ENCODE measurements at regions not wholly inside any gene's neighbourhood (a gene's known extent, or its start where the extent isn't known, plus 50 kb on each side); places are given as distances from the start of the nearest gene placed in this dataset.

DNA sequence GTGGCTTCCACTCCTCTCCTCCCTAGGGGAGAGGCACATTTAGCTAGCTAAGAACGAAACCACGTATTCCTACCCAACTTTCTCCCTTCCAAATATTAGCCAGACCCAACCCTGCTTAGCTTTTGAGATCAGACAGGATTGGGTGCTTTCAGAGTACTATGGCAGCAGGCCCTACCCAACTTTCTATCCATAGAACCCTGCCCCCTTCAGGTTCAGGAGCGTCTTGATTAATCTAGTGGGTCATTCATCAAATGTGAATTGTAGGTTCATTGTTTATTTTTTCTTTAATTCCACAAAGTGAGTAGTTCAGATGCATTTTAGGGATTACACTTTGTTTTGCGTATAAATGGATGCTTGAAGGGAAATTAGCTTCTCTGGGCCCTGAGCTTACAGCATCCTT is 188.3 kb downstream of the MIB1 start:
- H3K9ac ChIP-seq (ENCODE audit: low read length), result no peak overlapping the region
- no peak overlapping the region for H3K27ac ChIP-seq (ENCODE audit: low read length)
- no peaks in the 10 kb centered on the region for H3K36me3 ChIP-seq (ENCODE audit: control insufficient read depth, low read depth, low read length)
- no peak overlapping the region for H3K4me3 ChIP-seq (ENCODE audit: low read length)
- peaks cover 12% of the 10 kb centered on the region for H3K4me1 ChIP-seq (ENCODE audit: control insufficient read depth, low read depth, low read length)
- H3K9me3 ChIP-seq (ENCODE audit: control insufficient read depth, low read depth, low read length), result no peaks in the 10 kb centered on the region
- peaks cover 31% of the 10 kb centered on the region for H3K27me3 ChIP-seq (ENCODE audit: control insufficient read depth, insufficient read depth, low read length)

DNA sequence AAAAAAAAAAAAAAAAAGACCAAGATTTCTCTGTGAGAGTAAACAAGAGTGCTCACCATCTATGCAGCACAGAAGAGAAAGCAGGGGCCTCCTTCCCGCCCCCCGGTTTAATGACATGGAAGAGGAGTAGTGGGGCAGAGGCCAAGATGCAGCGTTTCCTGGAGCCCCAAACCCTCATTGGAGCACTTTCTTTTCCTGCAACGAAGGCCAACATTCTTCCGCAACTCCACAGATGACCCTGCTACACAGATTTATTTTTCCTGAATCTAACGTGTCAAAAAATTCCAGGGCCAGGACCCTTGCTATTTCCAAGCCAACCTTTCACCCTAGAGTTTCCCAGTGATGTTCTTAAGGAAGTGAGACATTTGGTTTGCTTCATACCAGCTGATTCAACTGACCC is 189.6 kb downstream of the MIB1 start:
- H3K9me3 ChIP-seq (ENCODE audit: control insufficient read depth, low read depth, low read length), result no peaks in the 10 kb centered on the region
- peaks cover 21% of the 10 kb centered on the region for H3K4me1 ChIP-seq (ENCODE audit: control insufficient read depth, low read depth, low read length)
- H3K27ac ChIP-seq (ENCODE audit: low read length), result no peak overlapping the region
- H3K36me3 ChIP-seq (ENCODE audit: control insufficient read depth, low read depth, low read length), result no peaks in the 10 kb centered on the region
- H3K27me3 ChIP-seq (ENCODE audit: control insufficient read depth, insufficient read depth, low read length), result peaks cover 41% of the 10 kb centered on the region
- no peak overlapping the region for H3K9ac ChIP-seq (ENCODE audit: low read length)
- no peak overlapping the region for H3K4me3 ChIP-seq (ENCODE audit: low read length)

DNA sequence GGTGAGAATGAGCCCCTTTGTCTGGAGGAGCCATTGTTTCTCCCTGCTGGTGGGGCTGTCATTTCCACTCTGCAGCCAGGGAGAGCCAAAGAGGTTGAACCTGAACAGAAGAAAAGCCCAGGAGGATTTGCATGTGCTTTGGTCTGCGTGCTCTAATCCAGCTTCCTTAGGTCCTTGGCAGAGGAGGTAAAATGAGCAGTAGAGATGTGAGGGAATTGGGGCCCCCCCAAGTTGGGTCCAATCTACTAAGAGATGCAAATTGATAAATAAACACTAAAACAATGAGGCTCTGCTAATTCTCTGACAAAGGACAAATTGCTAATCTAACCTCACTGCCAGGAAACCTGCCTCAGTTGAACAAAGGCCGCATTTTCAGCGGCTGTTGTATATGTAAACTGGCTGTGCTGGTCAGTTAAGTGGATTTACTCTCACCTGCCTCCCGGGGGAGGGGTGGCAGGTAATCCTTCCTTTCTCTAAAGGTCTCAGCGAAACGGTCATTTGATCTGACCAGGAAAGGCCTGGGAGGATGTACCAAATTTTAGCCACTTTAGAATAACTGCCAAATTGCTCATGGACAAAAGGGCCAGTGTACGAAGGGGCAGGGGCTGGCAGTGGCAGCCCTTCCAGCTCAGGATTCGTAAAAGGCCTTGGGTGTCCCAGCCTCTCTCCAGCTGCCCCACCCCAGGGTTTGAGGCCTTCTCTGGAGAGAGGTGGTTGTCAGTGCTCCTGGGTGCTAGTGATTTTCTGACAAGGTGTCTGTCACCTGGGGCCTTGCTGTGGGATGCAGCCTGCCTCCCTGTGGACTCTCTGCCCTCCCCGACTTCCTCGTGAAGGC is 193.6 kb downstream of the MIB1 start:
- H3K9ac ChIP-seq (ENCODE audit: low read length), result peak overlapping the region; percentile 7

DNA sequence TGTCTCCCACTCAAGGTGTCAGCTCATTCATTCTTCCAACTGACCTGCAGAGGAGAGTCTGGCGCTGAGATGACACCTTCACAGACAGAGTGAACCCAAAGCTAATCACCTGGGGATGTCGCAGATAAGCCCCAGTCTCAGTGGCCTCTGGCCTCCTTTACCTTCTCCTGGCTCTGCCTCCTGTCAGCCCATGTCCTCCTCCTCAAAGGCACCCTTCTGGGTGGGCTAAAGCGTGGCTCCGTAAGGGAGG is 194.1 kb downstream of the MIB1 start:
- Histone ChIP-seq H3K36me3 (ENCODE audit: control insufficient read depth, low read depth, low read length) (no peaks in the 10 kb centered on the region), H3K9ac (ENCODE audit: low read length) (no peak overlapping the region), H3K27me3 (ENCODE audit: control insufficient read depth, insufficient read depth, low read length) (peaks cover 65% of the 10 kb centered on the region), H3K9me3 (ENCODE audit: control insufficient read depth, low read depth, low read length) (no peaks in the 10 kb centered on the region), H3K4me1 (ENCODE audit: control insufficient read depth, low read depth, low read length) (peaks cover 15% of the 10 kb centered on the region), H3K27ac (ENCODE audit: low read length) (no peak overlapping the region), H3K4me3 (ENCODE audit: low read length) (no peak overlapping the region)

More for the DNA sequence above, 193.6 kb downstream of the MIB1 start:
- peaks cover 65% of the 10 kb centered on the region for H3K27me3 ChIP-seq (ENCODE audit: control insufficient read depth, insufficient read depth, low read length)
- no peaks in the 10 kb centered on the region for H3K9me3 ChIP-seq (ENCODE audit: control insufficient read depth, low read depth, low read length)
- no peak overlapping the region for H3K4me3 ChIP-seq (ENCODE audit: low read length)
- H3K4me1 ChIP-seq (ENCODE audit: control insufficient read depth, low read depth, low read length), result peaks cover 15% of the 10 kb centered on the region
- H3K36me3 ChIP-seq (ENCODE audit: control insufficient read depth, low read depth, low read length), result no peaks in the 10 kb centered on the region
- H3K27ac ChIP-seq (ENCODE audit: low read length), result no peak overlapping the region

DNA sequence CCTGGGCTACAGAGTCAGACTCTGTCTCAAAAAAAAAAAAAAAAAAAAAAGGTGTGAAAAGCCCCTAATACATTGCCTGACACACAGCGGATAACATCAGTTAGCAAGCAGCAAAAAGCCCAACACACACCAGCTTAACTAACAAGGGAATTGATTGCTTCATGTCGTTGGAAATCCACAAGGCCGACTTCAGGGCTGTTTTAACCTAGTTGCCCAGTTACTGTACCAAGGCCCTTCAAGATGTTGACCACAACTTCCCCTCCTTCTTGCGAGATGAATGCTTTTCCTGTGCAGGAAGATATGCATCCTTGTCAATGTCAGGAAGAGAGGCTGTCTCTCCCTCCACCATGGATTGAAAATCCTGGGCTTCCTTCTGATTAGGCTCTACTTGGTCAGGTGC is 202.9 kb downstream of the MIB1 start:
- Histone ChIP-seq H3K4me3 (ENCODE audit: low read length) (no peak overlapping the region), H3K27me3 (ENCODE audit: control insufficient read depth, insufficient read depth, low read length) (no peaks in the 10 kb centered on the region), H3K27ac (ENCODE audit: low read length) (no peak overlapping the region), H3K36me3 (ENCODE audit: control insufficient read depth, low read depth, low read length) (no peaks in the 10 kb centered on the region), H3K9me3 (ENCODE audit: control insufficient read depth, low read depth, low read length) (no peaks in the 10 kb centered on the region), H3K4me1 (ENCODE audit: control insufficient read depth, low read depth, low read length) (no peaks in the 10 kb centered on the region), H3K9ac (ENCODE audit: low read length) (no peak overlapping the region)

DNA sequence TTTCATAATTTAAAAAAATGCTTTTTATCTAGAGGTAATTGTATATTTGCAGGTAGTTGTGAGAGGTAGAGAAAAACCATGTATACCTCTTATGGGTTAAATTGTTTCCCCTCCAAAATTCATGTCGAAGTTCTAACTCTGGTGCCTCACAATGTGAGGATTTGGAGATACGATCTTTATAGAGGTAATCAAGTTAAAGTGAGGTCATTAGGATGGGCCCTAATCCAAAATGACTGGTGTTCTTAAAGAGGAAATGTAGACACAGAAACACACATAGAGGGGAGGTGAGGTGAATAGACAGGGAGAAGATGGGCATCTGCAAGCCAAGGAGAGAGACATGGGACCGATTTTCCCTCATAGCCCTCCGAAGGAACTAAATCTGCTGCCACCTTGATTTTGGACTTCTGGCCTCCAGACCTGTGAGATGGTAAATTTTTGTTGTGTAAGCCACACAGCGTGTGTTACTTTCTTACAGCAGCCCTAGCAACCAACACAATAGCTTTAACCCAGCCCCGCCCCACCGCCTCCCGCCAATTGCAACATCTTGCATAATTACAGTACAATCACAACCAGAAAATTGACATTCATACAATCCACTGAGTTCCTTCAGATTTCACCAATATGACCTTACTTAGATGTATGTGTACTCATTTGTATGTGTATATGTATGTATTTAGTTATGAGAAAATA is 208.9 kb downstream of the MIB1 start:
- Histone ChIP-seq H3K4me1 (ENCODE audit: control insufficient read depth, low read depth, low read length) (no peaks in the 10 kb centered on the region), H3K36me3 (ENCODE audit: control insufficient read depth, low read depth, low read length) (no peaks in the 10 kb centered on the region), H3K9ac (ENCODE audit: low read length) (no peak overlapping the region), H3K27me3 (ENCODE audit: control insufficient read depth, insufficient read depth, low read length) (no peaks in the 10 kb centered on the region), H3K4me3 (ENCODE audit: low read length) (no peak overlapping the region), H3K9me3 (ENCODE audit: control insufficient read depth, low read depth, low read length) (no peaks in the 10 kb centered on the region), H3K27ac (ENCODE audit: low read length) (no peak overlapping the region)

DNA sequence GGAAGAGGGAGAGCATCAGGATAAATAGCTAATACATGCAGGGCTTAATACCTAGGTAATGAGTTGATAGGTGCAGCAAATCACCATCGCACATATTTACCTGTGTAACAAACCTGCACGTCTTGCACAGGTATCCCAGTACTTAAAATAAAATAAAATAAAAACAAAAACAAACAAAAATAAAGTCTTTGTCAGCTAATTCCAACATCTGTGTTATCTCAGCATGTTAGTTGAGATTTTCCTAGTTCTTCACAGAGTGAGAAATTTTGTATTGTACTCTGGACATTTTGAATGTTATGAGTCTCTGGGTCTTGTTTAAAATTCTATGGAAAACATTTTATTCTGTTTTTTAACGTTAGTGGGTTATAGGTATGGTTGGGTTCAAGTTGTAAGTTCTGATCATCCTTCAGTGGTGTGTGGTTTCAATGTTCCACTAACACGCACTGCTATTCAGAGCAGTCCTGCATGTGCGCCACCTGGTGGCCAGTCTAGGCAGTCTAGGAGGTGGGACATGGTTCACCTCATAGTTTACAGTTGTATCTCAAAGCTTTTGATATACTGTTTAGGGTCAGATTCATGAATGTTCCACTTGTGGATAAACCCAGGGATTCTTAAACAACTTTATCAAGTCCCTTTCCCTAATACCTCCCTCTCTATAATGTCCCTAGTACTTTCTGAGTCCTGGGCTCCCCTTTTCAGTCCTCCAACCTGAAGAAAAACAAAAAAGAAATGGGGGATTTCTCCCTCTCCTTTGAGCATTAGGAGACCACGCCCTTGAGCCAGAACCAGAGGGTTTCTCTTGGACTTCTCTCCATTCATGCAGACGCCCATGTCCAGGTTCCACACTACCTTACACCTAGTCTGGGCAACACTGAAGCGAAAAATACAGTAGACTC is 213.4 kb upstream of the GATA6 start:
- H3K9ac ChIP-seq (ENCODE audit: low read length), result no peak overlapping the region
- H3K9me3 ChIP-seq (ENCODE audit: control insufficient read depth, low read depth, low read length), result no peaks in the 10 kb centered on the region
- no peaks in the 10 kb centered on the region for H3K36me3 ChIP-seq (ENCODE audit: control insufficient read depth, low read depth, low read length)
- no peak overlapping the region for H3K4me3 ChIP-seq (ENCODE audit: low read length)
- no peaks in the 10 kb centered on the region for H3K4me1 ChIP-seq (ENCODE audit: control insufficient read depth, low read depth, low read length)
- no peaks in the 10 kb centered on the region for H3K27me3 ChIP-seq (ENCODE audit: control insufficient read depth, insufficient read depth, low read length)
- H3K27ac ChIP-seq (ENCODE audit: low read length), result no peak overlapping the region

DNA sequence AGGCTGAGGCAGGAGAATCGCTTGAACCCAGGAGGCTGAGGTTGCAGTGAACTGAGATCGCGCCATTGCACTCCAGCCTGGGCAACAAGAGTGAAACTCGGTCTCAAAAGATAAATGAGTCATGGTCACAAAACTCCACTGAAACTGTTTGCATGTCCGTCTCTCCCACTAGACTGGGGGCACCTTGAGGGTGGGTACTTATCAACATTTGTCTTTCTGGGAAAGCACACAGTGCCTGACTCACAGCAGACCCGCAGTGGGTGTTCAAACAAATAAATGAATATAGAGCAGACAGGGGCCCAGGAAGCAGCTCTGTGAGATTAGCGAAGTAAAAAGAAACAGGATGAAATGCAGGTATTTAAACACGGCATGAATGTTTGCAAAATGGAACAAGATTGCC is 211.1 kb upstream of the GATA6 start:
- Histone ChIP-seq H3K27ac (ENCODE audit: low read length) (no peak overlapping the region), H3K9ac (ENCODE audit: low read length) (no peak overlapping the region), H3K9me3 (ENCODE audit: control insufficient read depth, low read depth, low read length) (no peaks in the 10 kb centered on the region), H3K36me3 (ENCODE audit: control insufficient read depth, low read depth, low read length) (no peaks in the 10 kb centered on the region), H3K27me3 (ENCODE audit: control insufficient read depth, insufficient read depth, low read length) (no peaks in the 10 kb centered on the region), H3K4me1 (ENCODE audit: control insufficient read depth, low read depth, low read length) (no peaks in the 10 kb centered on the region), H3K4me3 (ENCODE audit: low read length) (no peak overlapping the region)

DNA sequence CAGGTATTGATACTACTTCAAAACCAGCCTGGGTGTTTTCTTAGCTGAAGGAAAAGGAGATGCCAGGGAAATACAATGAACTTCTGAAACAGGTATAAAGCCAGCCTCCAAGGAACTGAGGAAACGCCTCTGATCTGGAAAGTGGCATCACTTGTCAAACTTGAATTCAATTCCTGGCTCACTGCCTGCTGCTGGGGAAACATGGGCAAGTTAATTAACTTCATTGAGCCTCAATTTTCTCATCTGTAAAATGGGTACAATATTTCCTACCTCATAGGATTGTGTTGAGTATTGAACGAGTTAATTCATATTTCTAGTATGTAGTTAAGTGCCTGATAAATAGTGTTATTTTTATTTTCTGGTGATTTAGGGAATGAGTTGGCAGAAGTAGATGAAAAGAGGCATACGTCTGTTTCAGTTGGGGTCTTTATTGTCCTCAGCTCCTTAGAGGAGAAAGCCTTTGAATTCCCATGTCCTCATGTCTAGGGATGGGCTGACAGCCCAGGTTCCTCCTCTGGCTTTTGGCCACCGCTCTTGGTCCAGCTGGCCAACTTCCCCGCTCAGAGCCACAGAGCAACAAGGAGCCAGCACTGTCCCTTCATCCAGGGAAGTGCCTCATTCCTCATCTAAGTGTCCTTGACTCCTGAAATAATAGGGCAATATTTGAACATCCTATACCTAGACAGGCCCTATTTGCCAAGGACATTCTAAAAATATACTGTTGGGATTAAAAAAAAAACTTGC is 210.5 kb upstream of the GATA6 start:
- Histone ChIP-seq H3K9ac (ENCODE audit: low read length) (no peak overlapping the region), H3K27ac (ENCODE audit: low read length) (no peak overlapping the region), H3K4me1 (ENCODE audit: control insufficient read depth, low read depth, low read length) (no peaks in the 10 kb centered on the region), H3K36me3 (ENCODE audit: control insufficient read depth, low read depth, low read length) (no peaks in the 10 kb centered on the region), H3K4me3 (ENCODE audit: low read length) (no peak overlapping the region), H3K27me3 (ENCODE audit: control insufficient read depth, insufficient read depth, low read length) (no peaks in the 10 kb centered on the region), H3K9me3 (ENCODE audit: control insufficient read depth, low read depth, low read length) (no peaks in the 10 kb centered on the region)

DNA sequence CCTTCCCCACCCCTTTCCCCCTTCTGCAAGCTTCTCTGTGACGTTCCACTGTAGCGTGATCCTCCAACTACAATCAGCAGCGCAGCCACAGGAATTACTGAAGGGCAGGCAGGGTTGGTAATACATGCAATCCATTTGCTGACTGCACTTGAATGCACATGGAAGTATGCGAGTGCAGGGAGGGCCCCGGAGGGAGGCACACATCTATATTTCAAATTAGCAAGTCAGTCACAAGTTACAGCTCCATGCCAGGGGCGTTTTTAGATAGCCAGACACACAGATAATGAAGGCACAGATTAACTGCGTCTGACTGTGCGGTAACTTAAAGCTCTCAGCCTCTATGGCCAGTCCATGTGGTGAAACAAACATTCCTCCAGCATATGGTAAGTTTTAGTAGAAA is 209.2 kb upstream of the GATA6 start:
- H3K9ac ChIP-seq (ENCODE audit: low read length), result no peak overlapping the region
- no peak overlapping the region for H3K27ac ChIP-seq (ENCODE audit: low read length)
- no peak overlapping the region for H3K4me3 ChIP-seq (ENCODE audit: low read length)
- no peaks in the 10 kb centered on the region for H3K27me3 ChIP-seq (ENCODE audit: control insufficient read depth, insufficient read depth, low read length)
- no peaks in the 10 kb centered on the region for H3K36me3 ChIP-seq (ENCODE audit: control insufficient read depth, low read depth, low read length)
- no peaks in the 10 kb centered on the region for H3K4me1 ChIP-seq (ENCODE audit: control insufficient read depth, low read depth, low read length)
- H3K9me3 ChIP-seq (ENCODE audit: control insufficient read depth, low read depth, low read length), result no peaks in the 10 kb centered on the region

DNA sequence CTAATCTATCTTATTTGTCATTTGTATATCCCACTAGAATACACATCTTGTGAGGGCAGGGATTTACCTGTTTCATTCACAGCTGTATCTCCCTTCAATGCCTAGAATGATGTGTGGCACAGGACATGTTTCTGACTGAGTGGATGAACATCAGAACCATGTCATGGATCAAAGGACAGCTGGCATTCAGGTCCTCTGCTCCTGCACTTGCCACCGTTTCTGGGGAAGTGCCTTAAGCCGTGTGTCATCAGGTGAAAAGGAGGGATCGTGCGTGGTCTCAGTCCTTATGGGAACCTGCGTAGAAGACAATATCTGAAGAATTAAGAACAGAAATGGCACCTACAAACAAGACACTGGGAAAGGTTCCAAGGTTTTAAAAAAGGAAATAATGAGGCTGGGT is 206.1 kb upstream of the GATA6 start:
- H3K4me3 ChIP-seq (ENCODE audit: low read length), result no peak overlapping the region
- H3K27me3 ChIP-seq (ENCODE audit: control insufficient read depth, insufficient read depth, low read length), result no peaks in the 10 kb centered on the region
- no peaks in the 10 kb centered on the region for H3K9me3 ChIP-seq (ENCODE audit: control insufficient read depth, low read depth, low read length)
- H3K9ac ChIP-seq (ENCODE audit: low read length), result no peak overlapping the region
- no peaks in the 10 kb centered on the region for H3K36me3 ChIP-seq (ENCODE audit: control insufficient read depth, low read depth, low read length)
- no peak overlapping the region for H3K27ac ChIP-seq (ENCODE audit: low read length)
- H3K4me1 ChIP-seq (ENCODE audit: control insufficient read depth, low read depth, low read length), result no peaks in the 10 kb centered on the region
